ENCODE measurements at regions not wholly inside any gene's neighbourhood (a gene's known extent, or its start where the extent isn't known, plus 50 kb on each side); places are given as distances from the start of the nearest gene placed in this dataset.
"Not testable (repeated sequence)": the region's sequence is repeated elsewhere in the genome, so short reads cannot be mapped to it uniquely, and the experiment has no call there.

DNA sequence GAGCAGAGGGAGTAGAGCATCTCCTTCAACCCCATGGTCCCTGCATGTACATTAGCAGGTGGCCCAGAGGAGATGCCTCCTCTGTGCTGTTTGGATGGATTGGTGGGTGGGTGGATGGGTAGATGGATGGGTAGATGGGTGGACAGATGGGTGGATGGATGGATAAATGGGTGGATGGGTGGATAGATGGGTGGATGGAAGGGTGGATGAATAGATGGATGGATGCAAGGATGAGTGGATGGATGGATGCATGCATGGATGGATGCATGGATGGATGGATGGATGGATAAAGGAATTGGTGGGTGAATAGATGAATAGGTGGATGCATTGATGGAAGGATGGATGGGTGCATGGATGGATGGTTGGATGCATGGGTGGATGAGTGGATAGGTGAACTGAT lies 136.5 kb downstream of the NPIPB11 start:
- TF ChIP-seq, protein P1, sequence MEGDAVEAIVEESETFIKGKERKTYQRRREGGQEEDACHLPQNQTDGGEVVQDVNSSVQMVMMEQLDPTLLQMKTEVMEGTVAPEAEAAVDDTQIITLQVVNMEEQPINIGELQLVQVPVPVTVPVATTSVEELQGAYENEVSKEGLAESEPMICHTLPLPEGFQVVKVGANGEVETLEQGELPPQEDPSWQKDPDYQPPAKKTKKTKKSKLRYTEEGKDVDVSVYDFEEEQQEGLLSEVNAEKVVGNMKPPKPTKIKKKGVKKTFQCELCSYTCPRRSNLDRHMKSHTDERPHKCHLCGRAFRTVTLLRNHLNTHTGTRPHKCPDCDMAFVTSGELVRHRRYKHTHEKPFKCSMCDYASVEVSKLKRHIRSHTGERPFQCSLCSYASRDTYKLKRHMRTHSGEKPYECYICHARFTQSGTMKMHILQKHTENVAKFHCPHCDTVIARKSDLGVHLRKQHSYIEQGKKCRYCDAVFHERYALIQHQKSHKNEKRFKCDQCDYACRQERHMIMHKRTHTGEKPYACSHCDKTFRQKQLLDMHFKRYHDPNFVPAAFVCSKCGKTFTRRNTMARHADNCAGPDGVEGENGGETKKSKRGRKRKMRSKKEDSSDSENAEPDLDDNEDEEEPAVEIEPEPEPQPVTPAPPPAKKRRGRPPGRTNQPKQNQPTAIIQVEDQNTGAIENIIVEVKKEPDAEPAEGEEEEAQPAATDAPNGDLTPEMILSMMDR (IDR thresholded peaks at IDR 0.05) = not testable (repeated sequence)
- TF ChIP-seq POLR2A, EP300 (IDR thresholded peaks at IDR 0.05): not testable (repeated sequence)

All from tibial nerve (tissue), 4 donors.